ENCODE measurements at regions not wholly inside any gene's neighbourhood (a gene's known extent, or its start where the extent isn't known, plus 50 kb on each side); places are given as distances from the start of the nearest gene placed in this dataset.

DNA sequence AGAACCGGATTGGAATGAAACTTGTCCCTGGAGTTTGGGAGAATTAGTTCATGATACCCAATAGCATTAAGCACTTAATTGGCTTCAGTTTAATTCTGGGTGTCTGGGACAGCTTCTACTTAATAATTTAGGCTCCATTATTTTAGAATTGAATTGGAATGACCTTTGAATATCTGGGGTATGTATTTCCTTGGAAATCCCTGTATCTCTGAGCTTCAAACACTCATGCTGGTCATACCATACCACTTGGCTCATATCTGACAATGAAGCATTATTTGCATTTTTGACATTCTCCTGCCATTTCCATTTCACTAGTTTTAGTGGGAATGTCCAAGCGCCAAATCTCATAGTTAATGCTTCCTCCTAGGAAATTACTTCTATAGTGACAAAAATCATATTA lies 393.1 kb downstream of the DIPK2A start:
- Histone ChIP-seq H3K4me2 (ENCODE audit: low read length) (no peak overlapping the region), H3K79me2 (ENCODE audit: insufficient read depth, low read length) (no peaks in the 10 kb centered on the region), H3K27me3 (ENCODE audit: insufficient read depth, low read length) (no peaks in the 10 kb centered on the region), H3K4me3 (ENCODE audit: low read depth, low read length, poor library complexity, severe bottlenecking) (no peak overlapping the region), H3K9me3 (ENCODE audit: low read length) (no peaks in the 10 kb centered on the region), H2AFZ (ENCODE audit: low read length) (no peak overlapping the region), H3K9me2 (ENCODE audit: low read depth, low read length) (no peaks in the 10 kb centered on the region), H4K20me1 (ENCODE audit: insufficient read depth, low read length) (no peaks in the 10 kb centered on the region), H3K9ac (ENCODE audit: low read length) (no peak overlapping the region), H3F3A (ENCODE audit: insufficient read depth, low read length) (no peaks in the 10 kb centered on the region), H3K27ac (ENCODE audit: low read depth, low read length, poor library complexity, severe bottlenecking) (no peak overlapping the region), H3K4me1 (ENCODE audit: insufficient read depth, low read length, severe bottlenecking) (no peaks in the 10 kb centered on the region), H3K36me3 (ENCODE audit: insufficient read depth, low read length) (no peaks in the 10 kb centered on the region)
- no peak for TF ChIP-seq EZH2 (IDR thresholded peaks at IDR 0.05; ENCODE audit: borderline replicate concordance, low read length)
- TF ChIP-seq, protein P1, sequence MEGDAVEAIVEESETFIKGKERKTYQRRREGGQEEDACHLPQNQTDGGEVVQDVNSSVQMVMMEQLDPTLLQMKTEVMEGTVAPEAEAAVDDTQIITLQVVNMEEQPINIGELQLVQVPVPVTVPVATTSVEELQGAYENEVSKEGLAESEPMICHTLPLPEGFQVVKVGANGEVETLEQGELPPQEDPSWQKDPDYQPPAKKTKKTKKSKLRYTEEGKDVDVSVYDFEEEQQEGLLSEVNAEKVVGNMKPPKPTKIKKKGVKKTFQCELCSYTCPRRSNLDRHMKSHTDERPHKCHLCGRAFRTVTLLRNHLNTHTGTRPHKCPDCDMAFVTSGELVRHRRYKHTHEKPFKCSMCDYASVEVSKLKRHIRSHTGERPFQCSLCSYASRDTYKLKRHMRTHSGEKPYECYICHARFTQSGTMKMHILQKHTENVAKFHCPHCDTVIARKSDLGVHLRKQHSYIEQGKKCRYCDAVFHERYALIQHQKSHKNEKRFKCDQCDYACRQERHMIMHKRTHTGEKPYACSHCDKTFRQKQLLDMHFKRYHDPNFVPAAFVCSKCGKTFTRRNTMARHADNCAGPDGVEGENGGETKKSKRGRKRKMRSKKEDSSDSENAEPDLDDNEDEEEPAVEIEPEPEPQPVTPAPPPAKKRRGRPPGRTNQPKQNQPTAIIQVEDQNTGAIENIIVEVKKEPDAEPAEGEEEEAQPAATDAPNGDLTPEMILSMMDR (IDR thresholded peaks at IDR 0.05; ENCODE audit: low read length), result no peak

DNA sequence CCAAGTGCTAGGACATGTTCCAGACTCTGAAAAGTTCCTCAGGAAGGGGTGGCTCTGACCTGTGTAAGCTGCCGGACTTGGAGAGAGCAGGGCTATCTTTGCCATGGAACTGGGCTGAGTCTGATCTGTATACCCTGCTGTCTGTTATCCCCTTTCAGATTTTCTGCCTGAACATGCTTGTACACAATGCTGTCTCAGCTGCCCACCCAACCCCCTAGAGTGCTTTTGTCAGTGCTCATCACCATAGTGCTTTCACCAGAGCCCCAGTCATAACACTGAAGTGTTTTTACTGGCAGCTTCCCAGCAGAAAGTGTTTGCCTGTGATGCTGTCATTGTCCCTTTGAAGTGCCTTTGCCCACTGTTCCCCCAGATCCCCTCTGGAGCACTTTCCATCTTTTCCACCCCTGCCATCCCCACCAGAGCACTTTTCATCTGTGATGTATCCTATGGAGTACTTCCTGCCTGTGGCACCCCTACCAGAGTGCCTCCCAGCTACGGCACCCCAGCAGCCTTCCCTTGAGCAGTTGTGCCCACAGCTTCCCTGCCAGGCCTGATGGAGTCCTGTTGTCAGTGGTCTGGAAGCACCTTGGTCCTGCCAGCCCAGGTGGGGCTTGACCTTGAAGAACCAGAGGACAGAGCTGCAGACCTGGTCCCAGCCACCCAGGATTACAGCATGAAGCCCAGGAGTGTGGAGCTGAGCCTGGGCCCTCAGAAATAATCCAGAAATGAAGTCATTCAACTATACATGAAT lies 397.7 kb downstream of the DIPK2A start:
- no peak overlapping the region for H3K27ac ChIP-seq (ENCODE audit: low read depth, low read length, poor library complexity, severe bottlenecking)
- H4K20me1 ChIP-seq (ENCODE audit: insufficient read depth, low read length), result no peaks in the 10 kb centered on the region
- H3K9me3 ChIP-seq (ENCODE audit: low read length), result no peaks in the 10 kb centered on the region
- no peak overlapping the region for H2AFZ ChIP-seq (ENCODE audit: low read length)
- no peak overlapping the region for H3K4me3 ChIP-seq (ENCODE audit: low read depth, low read length, poor library complexity, severe bottlenecking)
- H3K4me1 ChIP-seq (ENCODE audit: insufficient read depth, low read length, severe bottlenecking), result no peaks in the 10 kb centered on the region
- H3K4me2 ChIP-seq (ENCODE audit: low read length), result no peak overlapping the region
- no peaks in the 10 kb centered on the region for H3K79me2 ChIP-seq (ENCODE audit: insufficient read depth, low read length)
- no peaks in the 10 kb centered on the region for H3K9me2 ChIP-seq (ENCODE audit: low read depth, low read length)
- no peaks in the 10 kb centered on the region for H3K36me3 ChIP-seq (ENCODE audit: insufficient read depth, low read length)
- no peak overlapping the region for H3K9ac ChIP-seq (ENCODE audit: low read length)
- H3F3A ChIP-seq (ENCODE audit: insufficient read depth, low read length), result no peaks in the 10 kb centered on the region
- no peak for TF ChIP-seq EZH2 (IDR thresholded peaks at IDR 0.05; ENCODE audit: borderline replicate concordance, low read length)
- TF ChIP-seq, protein P1 (IDR thresholded peaks at IDR 0.05; ENCODE audit: low read length), result no peak
- H3K27me3 ChIP-seq (ENCODE audit: insufficient read depth, low read length), result no peaks in the 10 kb centered on the region

GRCh38 chr3:144375088-144375487 lies 403.5 kb downstream of the DIPK2A start:
- H3K4me3 ChIP-seq (ENCODE audit: low read depth, low read length, poor library complexity, severe bottlenecking), result no peak overlapping the region
- TF ChIP-seq EZH2 (IDR thresholded peaks at IDR 0.05; ENCODE audit: borderline replicate concordance, low read length), result no peak
- TF ChIP-seq, protein P1 (IDR thresholded peaks at IDR 0.05; ENCODE audit: low read length), result no peak

More at GRCh38 chr3:144375088-144375487, 403.5 kb downstream of the DIPK2A start:
- no peaks in the 10 kb centered on the region for H4K20me1 ChIP-seq (ENCODE audit: insufficient read depth, low read length)
- no peaks in the 10 kb centered on the region for H3K4me1 ChIP-seq (ENCODE audit: insufficient read depth, low read length, severe bottlenecking)
- no peaks in the 10 kb centered on the region for H3F3A ChIP-seq (ENCODE audit: insufficient read depth, low read length)
- H3K27ac ChIP-seq (ENCODE audit: low read depth, low read length, poor library complexity, severe bottlenecking), result no peak overlapping the region
- H3K9ac ChIP-seq (ENCODE audit: low read length), result no peak overlapping the region
- H3K4me2 ChIP-seq (ENCODE audit: low read length), result no peak overlapping the region
- no peaks in the 10 kb centered on the region for H3K36me3 ChIP-seq (ENCODE audit: insufficient read depth, low read length)
- H3K9me2 ChIP-seq (ENCODE audit: low read depth, low read length), result no peaks in the 10 kb centered on the region
- no peaks in the 10 kb centered on the region for H3K27me3 ChIP-seq (ENCODE audit: insufficient read depth, low read length)
- no peak overlapping the region for H2AFZ ChIP-seq (ENCODE audit: low read length)
- no peaks in the 10 kb centered on the region for H3K79me2 ChIP-seq (ENCODE audit: insufficient read depth, low read length)
- H3K9me3 ChIP-seq (ENCODE audit: low read length), result no peaks in the 10 kb centered on the region
